Endothelial cell of umbilical vein (primary cell): ENCODE measurements at regions not wholly inside any gene's neighbourhood (a gene's known extent, or its start where the extent isn't known, plus 50 kb on each side); places are given as distances from the start of the nearest gene placed in this dataset.

Experiments used
- CTCF ChIP-seq, 2 donors: IDR thresholded peaks; 1 replicate in 1 of 2; 2 replicates in 1 of 2; pipeline ENCODE4 v1.5.1; 2011; ENCODE audit warnings: low read length in 2 of 2, mild to moderate bottlenecking in 2 of 2, moderate library complexity in 2 of 2, control low read depth in 1 of 2, inconsistent platforms in 1 of 2, low read depth in 1 of 2; ENCODE audit not compliant: insufficient read depth in 1 of 2; ENCODE audit errors: extremely low read depth in 1 of 2
- EZH2 ChIP-seq: IDR thresholded peaks from 2 replicates; pipeline ENCODE4 v1.6.1; 2012; ENCODE audit warnings: borderline replicate concordance, low read depth, mild to moderate bottlenecking, moderate library complexity, low read length, inconsistent platforms; ENCODE audit not compliant: severe bottlenecking
- GATA2 ChIP-seq: IDR thresholded peaks from 2 replicates; pipeline ENCODE4 v1.7.0; 2011; ENCODE audit warnings: low read depth, mild to moderate bottlenecking, moderate library complexity, mixed read lengths, low read length; ENCODE audit not compliant: insufficient read length, insufficient read depth
- JUN ChIP-seq: IDR thresholded peaks from 2 replicates; pipeline ENCODE4 v1.6.1; 2011; ENCODE audit warnings: borderline replicate concordance, low read depth; ENCODE audit not compliant: insufficient read length, insufficient read depth
- MAX ChIP-seq: IDR thresholded peaks from 2 replicates; pipeline ENCODE4 v1.6.1; 2011; ENCODE audit not compliant: insufficient read depth, insufficient read length
- MYC ChIP-seq: IDR thresholded peaks from one replicate; pipeline ENCODE4 v1.6.1; 2011; ENCODE audit warnings: mild to moderate bottlenecking, low read depth, low read length
- POLR2A ChIP-seq: IDR thresholded peaks from 2 replicates; pipeline ENCODE4 v1.6.1; 2012; ENCODE audit warnings: low read depth, mild to moderate bottlenecking, control low read depth, low read length

GRCh38 chr18:1246827-1247226 lies 342.2 kb downstream of the ADCYAP1 start:
- TF ChIP-seq JUN (no peak), EZH2 (no peak), GATA2 (no peak), CTCF (IDR thresholded peaks at IDR 0.05; ENCODE audit: extremely low read depth in 1 of 2, insufficient read depth in 1 of 2, low read depth in 1 of 2, low read length in 2 of 2) (no peak), MYC (no peak), POLR2A (no peak), MAX (no peak)
